HG02852 (cell line): ENCODE measurements at regions not wholly inside any gene's neighbourhood (a gene's known extent, or its start where the extent isn't known, plus 50 kb on each side); places are given as distances from the start of the nearest gene placed in this dataset.

Experiments
- ATAC-seq: cut with Tn5 transposase; IDR thresholded peaks from one replicate; pipeline ENCODE4 v1.9.1; 2021; ENCODE audit warnings: mild to moderate bottlenecking, moderate library complexity; ENCODE audit not compliant: unreplicated experiment

DNA sequence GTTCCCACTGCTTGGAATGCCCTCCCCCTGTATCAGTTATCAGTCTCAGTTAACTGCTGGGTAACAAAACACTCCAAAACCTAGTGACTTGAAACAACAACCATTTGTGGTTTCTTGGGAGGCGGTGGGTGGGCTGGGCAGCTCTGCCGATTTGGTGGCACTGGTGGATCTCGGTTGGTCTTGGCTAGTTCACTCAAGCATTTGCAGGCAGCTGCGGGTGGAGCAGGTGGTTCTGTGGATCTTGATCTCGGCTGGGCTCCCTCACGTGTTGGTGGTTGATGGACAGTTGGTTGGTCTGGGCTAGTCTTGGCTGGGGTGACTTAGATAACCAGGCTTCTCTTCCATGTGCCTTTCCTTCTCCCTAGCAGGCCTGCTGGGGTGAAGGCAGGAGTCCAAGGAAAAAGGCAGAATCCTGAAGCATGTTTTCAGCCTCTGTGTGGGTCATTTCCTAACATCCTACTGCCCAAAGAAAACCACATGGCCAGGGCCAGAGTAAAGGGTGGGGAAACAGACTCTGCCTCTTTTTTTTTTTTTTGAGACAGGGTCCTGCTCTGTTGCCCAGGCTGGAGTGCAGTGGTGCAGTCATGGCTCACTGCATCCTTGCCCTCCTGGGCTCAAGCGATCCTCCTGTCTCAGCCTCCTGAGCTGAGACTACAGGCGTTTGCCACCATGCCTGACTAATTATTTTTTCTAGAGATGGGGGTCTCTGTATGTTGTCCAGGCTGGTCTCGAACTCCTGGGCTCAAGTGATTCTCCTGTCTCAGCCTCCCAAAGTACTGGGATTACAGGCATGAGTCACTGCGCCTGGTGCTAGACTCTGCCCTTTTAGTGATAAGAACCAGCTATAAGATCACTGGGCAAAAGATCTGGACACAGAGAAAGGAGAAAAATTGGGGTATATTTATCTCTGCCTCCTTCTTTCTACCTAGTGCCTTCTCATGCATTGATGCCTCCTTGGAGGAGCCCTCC, 183.7 kb downstream of the RGS3 start:
- no peak for ATAC-seq

DNA sequence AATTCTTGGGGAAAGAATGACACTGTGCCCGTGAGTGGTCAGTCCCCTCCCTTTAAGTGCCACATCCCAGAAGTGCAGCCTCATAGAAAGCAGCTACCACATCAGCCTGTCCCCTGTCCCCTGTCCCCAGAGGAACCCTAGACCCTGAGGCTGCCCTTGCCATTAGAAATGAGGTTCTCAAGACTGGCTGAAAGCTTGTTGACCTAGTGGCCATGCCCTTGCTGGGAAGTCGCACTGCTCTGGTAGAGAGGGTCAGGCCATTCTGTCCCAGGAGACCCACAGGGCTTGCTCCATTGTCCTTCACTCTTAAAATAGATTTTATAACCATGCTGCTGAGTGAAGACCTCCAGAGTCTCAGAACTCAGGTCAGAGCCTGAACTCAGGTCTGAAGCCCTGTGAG, 184.5 kb downstream of the RGS3 start:
- no peak for ATAC-seq

DNA sequence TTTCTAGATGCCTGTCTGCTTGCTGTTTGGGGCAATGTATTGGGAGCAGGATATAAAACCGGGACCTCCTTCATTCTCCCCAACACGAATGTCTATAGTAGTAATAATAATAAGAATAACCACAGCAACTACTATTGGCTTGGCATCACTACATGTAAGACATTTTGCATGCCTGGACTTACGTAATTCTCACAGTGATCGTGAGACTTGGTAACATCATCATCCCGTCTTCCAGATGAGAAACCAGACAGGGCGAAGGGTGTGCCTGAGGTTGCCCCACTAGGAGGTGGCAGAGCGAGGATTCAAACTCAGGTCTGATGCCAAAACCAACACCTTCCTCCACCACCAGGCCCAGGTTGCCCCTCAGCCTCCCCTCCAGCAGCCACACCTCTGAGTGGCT, 185.1 kb downstream of the RGS3 start:
- no peak for ATAC-seq

GRCh38 chr9:113649054-113649453, 185.5 kb downstream of the RGS3 start:
- ATAC-seq = no peak

- no peak for ATAC-seq
Measured at GRCh38 chr9:113649855-113650206, 186.3 kb downstream of the RGS3 start.

DNA sequence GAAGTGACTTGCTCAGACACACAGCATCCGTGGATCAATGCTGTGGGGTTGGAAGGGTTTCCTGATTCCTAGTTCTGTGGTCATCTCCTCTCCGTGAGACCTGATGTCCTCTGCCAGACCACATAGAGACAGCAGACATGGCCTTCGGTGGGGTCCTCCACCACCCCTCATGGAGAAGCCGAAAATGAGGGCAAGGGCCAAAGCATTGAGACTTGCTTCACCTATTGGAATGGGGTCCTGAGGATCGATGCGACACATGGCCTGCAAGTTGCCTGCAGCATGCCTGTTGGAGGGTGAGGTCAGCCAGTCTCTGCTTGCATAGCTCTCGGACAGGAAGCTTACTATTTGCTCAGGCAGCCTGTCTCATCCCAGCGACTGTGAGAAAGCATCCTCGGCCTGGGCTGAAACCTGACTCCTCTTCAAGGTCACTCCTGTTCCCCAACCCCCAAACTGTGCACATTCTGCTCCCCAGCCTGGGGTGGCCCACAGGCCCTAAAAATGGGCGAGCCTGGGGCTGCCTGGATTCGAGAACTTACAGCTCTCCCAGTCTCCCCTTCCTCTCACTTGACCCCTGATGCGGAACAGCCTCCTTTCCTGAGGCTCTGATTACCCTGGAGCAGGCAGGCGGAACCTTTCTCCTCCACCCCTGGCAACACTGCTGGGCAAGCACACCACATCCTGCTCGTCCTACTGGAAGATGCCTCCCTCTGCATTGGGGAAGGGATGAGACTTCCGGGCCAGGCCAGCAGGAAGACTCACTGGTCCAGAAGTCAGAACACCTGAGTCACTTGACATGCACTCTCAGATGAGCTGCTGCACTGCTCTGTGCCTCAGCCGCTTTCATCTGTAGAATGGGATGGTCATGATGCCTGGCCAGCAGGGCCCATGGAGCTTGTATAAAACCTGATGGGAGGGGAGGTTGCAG, 186.9 kb downstream of the RGS3 start:
- ATAC-seq = no peak

GRCh38 chr9:113651896-113652295, 188.4 kb downstream of the RGS3 start:
- no peak for ATAC-seq

GRCh38 chr9:113652355-113653152, 189.0 kb downstream of the RGS3 start:
- ATAC-seq = no peak

DNA sequence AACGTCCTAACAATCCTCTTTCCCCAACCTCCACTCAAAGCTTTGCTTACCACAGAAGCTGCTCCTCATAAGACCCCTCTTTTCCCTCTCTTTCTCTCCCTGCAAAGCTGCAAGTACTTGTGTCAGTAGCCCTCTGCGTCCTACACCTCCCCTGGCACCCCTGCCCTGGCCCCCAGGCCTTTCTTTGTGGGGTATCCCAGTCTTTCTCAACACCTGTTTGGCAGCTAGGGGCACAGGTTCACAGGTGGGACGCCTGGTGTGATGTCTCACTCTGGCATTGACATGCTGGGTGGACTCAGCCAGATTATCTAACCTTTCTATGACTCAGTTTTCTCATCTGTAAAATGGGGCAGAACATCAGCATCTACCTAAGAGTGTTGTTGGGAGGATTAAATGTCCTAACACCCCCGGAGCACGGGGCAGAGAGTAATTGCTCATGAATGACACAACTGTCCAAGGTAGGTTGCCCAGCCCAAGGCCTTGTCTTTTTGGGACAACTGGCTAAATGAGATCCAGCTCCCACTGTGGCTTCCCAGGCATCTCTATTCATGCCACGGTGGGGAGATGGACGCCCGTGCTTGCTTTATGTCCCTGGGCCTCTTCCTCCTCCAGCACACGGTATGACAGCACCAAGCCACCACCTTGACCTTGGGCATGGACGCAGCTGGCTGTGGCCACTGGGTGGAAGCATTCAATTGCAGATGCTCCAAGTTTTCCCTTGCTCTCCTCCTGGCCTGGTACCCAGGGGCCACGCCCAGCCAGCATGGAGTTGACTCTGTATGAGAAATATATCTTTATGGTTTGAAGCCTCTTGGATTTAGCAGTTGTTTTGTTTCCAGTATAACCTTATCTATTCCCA, 190.4 kb downstream of the RGS3 start:
- ATAC-seq = no peak

DNA sequence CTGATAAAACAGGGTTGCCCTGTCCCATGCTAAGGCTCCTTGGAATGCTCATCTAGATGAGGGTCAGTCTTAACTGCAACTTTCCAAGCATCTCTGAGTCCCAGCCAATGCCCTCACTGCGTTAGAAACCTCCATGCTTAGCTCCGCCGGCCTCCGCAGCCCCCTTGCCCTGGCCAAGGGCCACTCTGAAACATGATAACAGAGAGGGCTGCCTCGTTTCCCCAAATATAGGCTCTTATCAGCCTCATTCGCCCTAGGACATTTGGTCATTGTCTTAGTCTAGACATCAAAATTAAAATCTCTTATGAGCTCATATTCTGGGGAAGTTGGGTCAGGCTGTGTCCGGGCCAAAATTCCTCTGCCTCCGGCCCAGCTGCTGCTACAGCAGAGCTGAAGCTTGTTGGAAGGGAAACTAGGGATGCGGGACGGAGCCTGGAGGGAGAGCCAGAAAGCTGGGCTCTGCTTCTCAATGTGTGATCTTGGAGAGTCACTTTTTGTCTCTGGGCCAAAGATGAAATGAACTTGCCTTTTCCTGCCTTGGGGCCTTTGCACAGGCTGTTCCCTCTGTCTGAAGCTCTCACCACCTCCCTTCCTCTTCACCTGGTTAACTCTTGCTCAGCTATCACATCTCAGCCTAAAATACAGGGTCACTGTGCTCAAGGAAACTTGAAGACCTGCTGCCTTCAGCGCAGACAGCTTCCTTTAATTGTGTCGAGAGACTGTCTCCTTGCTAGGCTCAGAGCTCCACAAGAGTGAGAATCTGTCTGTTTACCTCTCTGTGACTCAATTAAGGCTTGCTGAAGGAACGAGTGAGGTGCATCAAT, 191.3 kb downstream of the RGS3 start:
- ATAC-seq = no peak

GRCh38 chr9:113656771-113657670, 193.5 kb downstream of the RGS3 start:
- ATAC-seq = no peak

- peak; percentile 69 for ATAC-seq
Measured at GRCh38 chr9:113657765-113658544, 194.4 kb downstream of the RGS3 start.

GRCh38 chr9:113658545-113658895, 195.0 kb downstream of the RGS3 start:
- ATAC-seq = no peak

GRCh38 chr9:113659039-113659438, 195.5 kb downstream of the RGS3 start:
- ATAC-seq = no peak

- ATAC-seq = no peak
Measured at GRCh38 chr9:113659740-113660139, 196.2 kb downstream of the RGS3 start.

GRCh38 chr9:113660196-113660595, 196.7 kb downstream of the RGS3 start:
- ATAC-seq = no peak

DNA sequence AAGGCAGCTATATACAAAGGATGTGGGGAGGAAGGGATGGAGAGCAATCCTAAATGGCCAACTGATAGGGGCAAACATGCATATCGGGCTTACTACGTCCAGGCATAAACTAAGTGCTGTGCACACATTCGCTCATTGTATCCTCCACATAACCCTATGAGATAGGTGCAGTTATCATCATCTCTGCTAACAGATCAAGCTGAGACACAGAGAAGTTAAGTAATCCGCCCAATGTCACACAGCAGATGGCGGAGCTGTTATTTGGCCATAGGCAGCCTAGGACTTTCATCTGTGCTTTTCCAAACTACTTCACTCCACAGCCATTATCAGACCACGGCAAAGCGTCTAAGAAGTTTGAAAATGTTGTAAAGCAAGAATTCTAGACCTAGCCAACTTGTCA, 197.5 kb downstream of the RGS3 start:
- no peak for ATAC-seq
